Right atrium auricular region (tissue), 2 donors: ENCODE measurements at regions not wholly inside any gene's neighbourhood (a gene's known extent, or its start where the extent isn't known, plus 50 kb on each side); places are given as distances from the start of the nearest gene placed in this dataset.

ENCODE experiments used
- DNase-seq: peaks from one replicate; pipeline ENCODE4 v3.0.0-alpha.2; 2019; ENCODE audit warnings: low spot score
- H3K27ac ChIP-seq, 2 donors: fragments of 200-600 bp; sonication (generic); 1 replicate in 1 of 2; 2 replicates in 1 of 2; pipeline ENCODE4 v1.5.1; 2016 to 2019
- H3K27me3 ChIP-seq, 2 donors: fragments of 200-600 bp; sonication (generic); one replicate each; pipeline versions ENCODE4 v1.5.1 to v1.6.0; 2017 to 2019
- H3K36me3 ChIP-seq: fragments of 200-600 bp; sonication (generic); one replicate; pipeline ENCODE4 v1.5.1; 2016
- H3K4me1 ChIP-seq, 2 donors: fragments of 200-600 bp; sonication (generic); one replicate each; pipeline versions ENCODE4 v1.5.1 to v1.6.0; 2017 to 2019
- H3K4me3 ChIP-seq, 2 donors: fragments of 200-600 bp; sonication (generic); 1 replicate in 1 of 2; 2 replicates in 1 of 2; pipeline ENCODE4 v1.5.1; 2017 to 2019; ENCODE audit warnings: mild to moderate bottlenecking in 1 of 2, moderate library complexity in 1 of 2
- H3K9me3 ChIP-seq, 2 donors: fragments of 200-600 bp; sonication (generic); one replicate each; pipeline ENCODE4 v1.5.1; 2019
- TF ChIP-seq, protein P1 (sequence below), 2 donors: fragments of 200-600 bp; sonication (generic); IDR thresholded peaks; one replicate each; pipeline ENCODE4 v1.5.1; 2019; ENCODE audit warnings: antibody characterized with exemption in 2 of 2

- TF ChIP-seq, protein P1, sequence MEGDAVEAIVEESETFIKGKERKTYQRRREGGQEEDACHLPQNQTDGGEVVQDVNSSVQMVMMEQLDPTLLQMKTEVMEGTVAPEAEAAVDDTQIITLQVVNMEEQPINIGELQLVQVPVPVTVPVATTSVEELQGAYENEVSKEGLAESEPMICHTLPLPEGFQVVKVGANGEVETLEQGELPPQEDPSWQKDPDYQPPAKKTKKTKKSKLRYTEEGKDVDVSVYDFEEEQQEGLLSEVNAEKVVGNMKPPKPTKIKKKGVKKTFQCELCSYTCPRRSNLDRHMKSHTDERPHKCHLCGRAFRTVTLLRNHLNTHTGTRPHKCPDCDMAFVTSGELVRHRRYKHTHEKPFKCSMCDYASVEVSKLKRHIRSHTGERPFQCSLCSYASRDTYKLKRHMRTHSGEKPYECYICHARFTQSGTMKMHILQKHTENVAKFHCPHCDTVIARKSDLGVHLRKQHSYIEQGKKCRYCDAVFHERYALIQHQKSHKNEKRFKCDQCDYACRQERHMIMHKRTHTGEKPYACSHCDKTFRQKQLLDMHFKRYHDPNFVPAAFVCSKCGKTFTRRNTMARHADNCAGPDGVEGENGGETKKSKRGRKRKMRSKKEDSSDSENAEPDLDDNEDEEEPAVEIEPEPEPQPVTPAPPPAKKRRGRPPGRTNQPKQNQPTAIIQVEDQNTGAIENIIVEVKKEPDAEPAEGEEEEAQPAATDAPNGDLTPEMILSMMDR (IDR thresholded peaks at IDR 0.05): no peak
- Histone ChIP-seq H3K4me3 (no peak overlapping the region), H3K27me3 (no peaks in the 10 kb centered on the region), H3K27ac (no peak overlapping the region), H3K4me1 (no peaks in the 10 kb centered on the region), H3K36me3 (no peaks in the 10 kb centered on the region), H3K9me3 (no peaks in the 10 kb centered on the region)
- DNase-seq: no peak
Observed at GRCh38 chrX:33277046-33277445, 65.7 kb upstream of the DMD start.

DNA sequence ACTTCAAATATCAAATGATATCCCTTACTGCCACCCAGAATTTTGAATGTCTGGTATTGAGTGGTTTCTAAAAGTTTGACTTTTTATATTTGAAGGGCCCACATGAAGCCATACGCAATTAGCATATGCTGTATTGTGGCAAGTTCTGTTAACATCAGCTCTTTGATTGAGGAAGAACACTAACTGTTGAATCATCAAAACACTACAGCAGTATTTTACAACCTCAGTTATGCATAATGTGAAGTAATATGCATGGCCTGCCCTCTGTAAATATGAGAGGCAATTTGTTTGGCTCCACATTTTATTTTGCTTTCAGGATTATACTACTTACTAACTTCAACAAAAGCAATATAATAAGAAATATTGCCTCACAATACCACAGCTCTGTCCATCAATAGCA is 62.2 kb upstream of the DMD start:
- no peak overlapping the region for H3K4me3 ChIP-seq
- TF ChIP-seq, protein P1 (IDR thresholded peaks at IDR 0.05): no peak
- H3K4me1 ChIP-seq: no peaks in the 10 kb centered on the region
- H3K27me3 ChIP-seq: no peaks in the 10 kb centered on the region
- H3K9me3 ChIP-seq: no peaks in the 10 kb centered on the region
- no peaks in the 10 kb centered on the region for H3K36me3 ChIP-seq
- DNase-seq: no peak
- no peak overlapping the region for H3K27ac ChIP-seq

GRCh38 chrX:33272986-33273385 is 61.6 kb upstream of the DMD start:
- H3K4me1 ChIP-seq: no peaks in the 10 kb centered on the region
- no peak for DNase-seq
- TF ChIP-seq, protein P1 (IDR thresholded peaks at IDR 0.05): no peak
- no peaks in the 10 kb centered on the region for H3K9me3 ChIP-seq
- no peaks in the 10 kb centered on the region for H3K27me3 ChIP-seq
- no peaks in the 10 kb centered on the region for H3K36me3 ChIP-seq
- H3K4me3 ChIP-seq: no peak overlapping the region
- no peak overlapping the region for H3K27ac ChIP-seq
